ENCODE measurements at regions not wholly inside any gene's neighbourhood (a gene's known extent, or its start where the extent isn't known, plus 50 kb on each side); places are given as distances from the start of the nearest gene placed in this dataset.

- ATAC-seq, result no peak
- H3K9me3 ChIP-seq, result peaks cover 0 to 27% (median 1%) of the 10 kb centered on the region in 3 donors
- H3K4me3 ChIP-seq, result no peak overlapping the region
- no peaks in the 10 kb centered on the region for H3K4me1 ChIP-seq
- H3K36me3 ChIP-seq, result no peaks in the 10 kb centered on the region
- TF ChIP-seq CTCF (IDR thresholded peaks at IDR 0.05), result no peak
- no peak for TF ChIP-seq EP300 (IDR thresholded peaks at IDR 0.05)
- no peak for TF ChIP-seq POLR2A (IDR thresholded peaks at IDR 0.05)
- no peak for TF ChIP-seq POLR2AphosphoS5 (IDR thresholded peaks at IDR 0.05)
- no peaks in the 10 kb centered on the region for H3K27me3 ChIP-seq
- no peak overlapping the region for H3K27ac ChIP-seq
- 47 to 51% methylated on average over 3 of the region's 3 CpGs for WGBS, 2 donors (ENCODE audit: low coverage in 1 of 2)
These were observed 86.0 kb downstream of the DTWD1 start for GRCh38 chr15:49706805-49707204.

DNA sequence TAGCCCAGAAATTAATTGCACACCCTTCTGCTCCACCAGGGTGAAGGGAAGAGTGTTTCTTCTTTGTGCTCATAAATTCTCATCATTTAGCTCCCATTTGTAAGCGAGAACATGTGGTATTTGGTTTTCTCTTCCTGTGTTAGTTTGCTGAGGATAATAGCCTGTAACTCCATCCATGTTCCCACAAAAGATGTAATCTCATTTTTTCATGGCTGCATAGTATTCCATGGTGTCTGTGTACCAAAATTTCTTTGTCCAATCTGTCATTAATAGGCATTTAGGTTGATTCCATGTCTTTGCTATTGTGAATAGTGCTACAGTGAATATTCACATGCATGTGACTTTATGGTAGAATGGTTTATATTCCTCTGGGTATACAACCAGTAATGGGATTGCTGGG is 86.8 kb downstream of the DTWD1 start:
- peaks cover 0 to 27% (median 1%) of the 10 kb centered on the region in 3 donors for H3K9me3 ChIP-seq
- no peak overlapping the region for H3K27ac ChIP-seq
- H3K36me3 ChIP-seq, result no peaks in the 10 kb centered on the region
- H3K27me3 ChIP-seq, result no peaks in the 10 kb centered on the region
- no peak overlapping the region for H3K4me3 ChIP-seq
- no peak for TF ChIP-seq POLR2AphosphoS5 (IDR thresholded peaks at IDR 0.05)
- TF ChIP-seq EP300 (IDR thresholded peaks at IDR 0.05), result no peak
- TF ChIP-seq POLR2A (IDR thresholded peaks at IDR 0.05), result no peak
- no peak for TF ChIP-seq CTCF (IDR thresholded peaks at IDR 0.05)
- ATAC-seq, result no peak
- 71 to 80% methylated on average over 1 of the region's 1 CpG for WGBS, 2 donors (ENCODE audit: low coverage in 1 of 2)
- H3K4me1 ChIP-seq, result no peaks in the 10 kb centered on the region

DNA sequence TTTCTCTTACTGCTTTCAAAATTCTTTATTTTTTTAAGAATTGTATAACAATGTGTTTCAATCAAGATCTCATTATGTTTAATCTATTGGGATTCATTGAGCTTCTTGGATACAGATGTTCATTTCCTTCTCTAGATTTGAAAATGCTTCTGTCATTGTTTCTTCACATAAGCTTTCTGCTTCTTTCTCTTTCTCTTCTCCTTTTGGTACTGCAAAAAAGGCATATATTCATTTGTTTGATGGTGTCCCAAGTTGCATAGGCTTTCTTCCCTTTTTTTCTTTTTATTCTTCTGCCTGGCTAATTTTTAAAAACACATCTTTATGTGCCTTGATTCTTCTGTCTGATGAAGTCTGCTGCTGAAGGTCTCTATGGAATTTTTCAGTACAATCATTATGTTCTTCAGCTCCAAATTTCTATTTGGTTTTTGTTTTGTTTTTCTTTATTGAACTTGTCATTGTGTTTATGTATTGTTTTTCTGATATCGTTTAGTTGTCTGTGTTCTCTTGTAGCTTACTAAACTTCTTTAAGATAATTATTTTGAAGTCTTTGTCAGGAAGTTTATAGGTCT is 88.9 kb downstream of the DTWD1 start:
- no peak overlapping the region for H3K4me3 ChIP-seq
- ATAC-seq, result no peak
- H3K27me3 ChIP-seq, result no peaks in the 10 kb centered on the region
- H3K9me3 ChIP-seq, result peaks cover 0 to 27% (median 1%) of the 10 kb centered on the region in 3 donors
- TF ChIP-seq POLR2AphosphoS5 (IDR thresholded peaks at IDR 0.05), result no peak
- H3K4me1 ChIP-seq, result no peaks in the 10 kb centered on the region
- no peaks in the 10 kb centered on the region for H3K36me3 ChIP-seq
- 100% methylated on average over 1 of the region's 1 CpG; no CpG with 5 or more reads in 1 of the 2 donors for WGBS, 2 donors (ENCODE audit: low coverage in 1 of 2)
- H3K27ac ChIP-seq, result no peak overlapping the region

DNA sequence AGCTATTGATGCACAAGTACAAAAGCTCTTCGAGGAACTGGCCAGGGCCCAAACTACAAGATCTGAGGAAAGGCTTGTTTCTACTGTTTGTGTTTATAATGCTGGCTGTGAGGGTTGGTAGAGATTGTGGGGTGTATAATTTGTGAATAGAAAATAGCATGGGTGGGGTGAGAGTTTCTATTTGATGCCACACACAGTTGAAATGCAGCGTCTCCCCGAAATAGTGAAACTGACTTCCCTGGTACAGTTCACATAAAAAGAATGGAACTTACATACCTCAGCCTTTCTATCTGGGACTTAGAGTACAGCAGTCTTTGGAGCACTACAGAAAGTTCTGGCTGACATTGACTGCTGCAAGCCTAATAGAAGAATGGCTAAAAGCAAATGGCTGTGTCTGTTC is 91.3 kb downstream of the DTWD1 start:
- 29 to 41% methylated on average over 3 of the region's 3 CpGs for WGBS, 2 donors (ENCODE audit: low coverage in 1 of 2)
- no peak for ATAC-seq
- H3K36me3 ChIP-seq, result no peaks in the 10 kb centered on the region

GRCh38 chr15:49712846-49713450 is 92.1 kb downstream of the DTWD1 start:
- TF ChIP-seq CTCF (IDR thresholded peaks at IDR 0.05), result no peak
- no peak for TF ChIP-seq POLR2A (IDR thresholded peaks at IDR 0.05)
- no peak for TF ChIP-seq EP300 (IDR thresholded peaks at IDR 0.05)
- TF ChIP-seq POLR2AphosphoS5 (IDR thresholded peaks at IDR 0.05), result no peak
- Histone ChIP-seq H3K9me3 (peaks cover 0 to 19% (median 1%) of the 10 kb centered on the region in 3 donors), H3K27me3 (no peaks in the 10 kb centered on the region), H3K4me3 (no peak overlapping the region), H3K4me1 (peaks cover 0 to 5% (median 0%) of the 10 kb centered on the region in 3 donors), H3K27ac (no peak overlapping the region), H3K36me3 (no peaks in the 10 kb centered on the region)
- WGBS, 2 donors (ENCODE audit: low coverage in 1 of 2), result 83 to 100% methylated on average over 1 of the region's 2 CpGs
- no peak for ATAC-seq

More for the DNA sequence above, 91.3 kb downstream of the DTWD1 start:
- Histone ChIP-seq H3K4me1 (no peaks in the 10 kb centered on the region), H3K4me3 (no peak overlapping the region), H3K27ac (no peak overlapping the region), H3K27me3 (no peaks in the 10 kb centered on the region), H3K9me3 (peaks cover 0 to 27% (median 1%) of the 10 kb centered on the region in 3 donors)
- TF ChIP-seq EP300 (IDR thresholded peaks at IDR 0.05) (no peak), POLR2AphosphoS5 (IDR thresholded peaks at IDR 0.05) (no peak), CTCF (IDR thresholded peaks at IDR 0.05) (no peak), POLR2A (IDR thresholded peaks at IDR 0.05) (no peak)
